ENCODE measurements at regions not wholly inside any gene's neighbourhood (a gene's known extent, or its start where the extent isn't known, plus 50 kb on each side); places are given as distances from the start of the nearest gene placed in this dataset.

DNA sequence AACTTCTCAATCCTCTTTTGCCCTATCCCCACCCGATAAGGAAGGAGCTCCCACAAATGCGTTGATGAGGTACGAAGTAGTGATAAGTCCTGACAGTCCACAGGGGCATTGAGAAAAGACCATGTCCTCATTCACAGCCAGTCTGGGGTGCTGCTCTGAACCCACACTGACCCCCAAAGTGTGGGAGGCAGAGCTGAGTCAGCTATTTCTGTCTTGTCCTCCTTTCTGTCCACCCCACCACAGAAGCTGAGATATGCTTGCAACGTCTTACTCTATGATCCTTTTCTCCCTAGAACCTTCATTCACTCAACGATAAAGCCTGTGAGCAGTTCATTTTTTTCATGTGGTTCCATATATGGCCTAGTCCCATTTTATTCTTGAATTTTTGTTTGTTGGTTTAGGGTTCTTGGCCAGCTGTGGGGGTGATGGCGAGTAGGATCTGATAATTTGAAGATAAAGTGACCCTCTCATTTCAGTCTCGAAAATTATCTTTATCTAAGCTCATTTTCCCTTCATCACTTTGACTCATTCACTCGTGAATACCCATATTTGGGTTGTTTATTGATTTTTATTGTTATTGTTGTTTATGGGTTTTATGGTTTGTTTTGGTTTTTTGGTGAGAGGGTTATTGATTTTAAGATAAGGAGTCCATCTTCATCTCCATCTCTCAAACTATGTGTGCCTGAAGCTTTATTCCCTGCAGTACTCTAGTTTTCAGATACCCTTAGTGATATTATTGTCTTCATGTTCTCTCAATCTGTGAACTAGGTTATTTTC, 58.5 kb upstream of the ZNF366 start:
- intact Hi-C loops (cut with DNase I), result no loop called here
- DNase-seq (ENCODE audit: low spot score), result no peak

GRCh38 chr5:72562717-72563116, 55.5 kb upstream of the ZNF366 start:
- no peak for DNase-seq (ENCODE audit: low spot score)
- intact Hi-C loops (cut with DNase I), result loop anchor here (5.0 kb wide), 1 partner anchor 35 kb away; no protein-coding TSS in a partner anchor

DNA sequence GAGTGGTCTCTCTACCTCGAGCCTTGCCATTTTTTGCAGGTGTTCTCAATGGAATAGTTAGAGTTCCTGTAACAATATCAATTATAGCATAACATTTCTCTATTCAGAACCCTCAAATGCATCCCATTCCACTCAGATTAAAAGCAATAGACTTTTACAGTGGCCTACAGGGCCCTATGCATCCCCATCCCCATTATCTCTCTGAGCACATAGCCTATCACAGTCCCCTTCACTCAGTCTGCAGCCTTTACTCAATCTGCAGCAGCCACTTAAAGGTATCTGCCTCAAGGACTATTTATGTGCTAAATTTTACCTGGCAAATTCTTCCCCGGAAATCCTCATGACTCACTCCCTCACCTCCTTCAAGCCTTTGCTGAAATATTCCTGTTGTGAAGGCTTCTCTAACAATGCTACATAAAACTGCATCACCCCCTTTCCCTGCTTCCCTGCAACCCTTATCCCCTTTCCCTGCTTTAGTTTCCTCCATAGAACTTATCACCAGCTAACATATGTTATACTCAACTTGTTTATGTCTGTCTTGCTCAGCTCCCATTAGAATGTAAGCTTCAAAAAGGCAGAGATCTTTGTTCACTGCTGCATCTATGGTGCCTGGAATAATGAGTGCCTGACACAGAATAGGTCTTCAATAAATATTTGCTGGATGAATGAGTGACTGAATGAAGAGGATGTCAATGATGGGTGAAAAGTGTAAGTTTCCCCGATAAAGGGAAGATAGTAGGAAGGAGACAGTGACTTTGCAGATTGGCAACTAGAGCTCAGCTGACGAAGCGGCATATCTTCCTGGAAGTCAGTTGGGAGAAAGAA, 54.1 kb upstream of the ZNF366 start:
- intact Hi-C loops (cut with DNase I), result loop anchor here (5.0 kb wide), 1 partner anchor 36 kb away; no protein-coding TSS in a partner anchor

DNA sequence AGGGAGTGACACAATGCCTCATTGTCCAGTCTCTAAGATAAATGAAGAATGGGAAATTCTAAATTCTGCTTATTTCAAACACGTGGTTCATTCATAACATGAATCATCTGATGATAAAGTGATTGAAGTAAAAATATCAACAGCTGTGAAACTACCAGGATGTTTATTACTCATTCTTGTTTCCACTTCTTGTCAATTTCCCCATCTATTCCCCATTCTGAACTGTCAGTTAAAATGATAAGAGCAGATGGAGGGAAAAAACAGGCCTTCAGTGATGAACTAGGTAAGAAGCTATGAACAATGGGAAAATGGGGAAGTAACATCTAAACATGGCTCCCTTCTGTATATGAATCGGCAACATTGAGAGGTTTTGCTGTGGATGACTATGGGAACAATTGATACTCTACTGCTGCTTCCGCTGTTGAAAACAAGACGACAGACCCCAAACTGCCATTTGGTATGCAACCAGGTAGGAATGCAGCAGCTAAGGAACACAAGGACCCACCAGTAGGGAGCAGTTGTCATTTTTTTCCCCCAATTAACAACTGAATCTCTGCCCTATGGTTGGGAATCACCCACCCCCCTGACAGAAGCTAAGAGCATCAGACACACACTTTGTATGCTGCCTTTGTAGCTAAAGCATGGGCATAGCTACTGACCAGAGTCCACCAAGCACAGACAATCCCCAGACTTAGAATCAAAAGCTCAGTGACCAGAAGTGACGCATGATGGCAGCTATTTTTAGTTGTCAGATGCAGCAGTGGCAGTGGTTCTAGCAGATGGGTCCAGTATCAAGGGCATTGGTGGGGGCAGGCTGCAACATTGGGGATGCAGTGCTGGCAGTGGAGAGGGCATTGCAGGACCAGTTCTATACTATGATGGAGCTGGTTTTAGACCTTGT, 52.9 kb upstream of the ZNF366 start:
- intact Hi-C loops (cut with DNase I), result loop anchor here (5.0 kb wide), 2 partner anchors 37 to 257 kb away; partner anchors contain the start of gene TNPO1
- DNase-seq (ENCODE audit: low spot score), result no peak

More for the DNA sequence above, 54.1 kb upstream of the ZNF366 start:
- no peak for DNase-seq (ENCODE audit: low spot score)

DNA sequence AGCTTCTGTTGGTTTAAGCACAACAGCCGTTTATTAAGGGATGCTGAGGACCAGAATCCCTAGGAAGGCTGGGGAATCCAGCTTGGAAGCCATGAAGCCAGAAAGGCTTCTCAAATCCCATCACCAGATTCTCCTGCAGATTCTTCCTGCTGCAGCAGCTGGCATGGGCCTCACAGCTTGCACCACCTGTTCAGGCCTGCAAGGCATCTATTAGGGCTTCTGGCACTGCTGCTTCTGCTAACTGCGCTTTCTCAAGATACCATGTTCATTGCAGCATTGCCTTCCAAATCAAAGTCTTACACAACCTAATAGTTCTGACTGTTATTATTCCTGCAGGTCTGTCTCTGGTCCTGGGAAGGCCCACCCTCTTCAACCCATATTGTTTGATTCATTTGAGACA, 51.2 kb upstream of the ZNF366 start:
- intact Hi-C loops (cut with DNase I), result loop anchor here (5.0 kb wide), 1 partner anchor 259 kb away; the partner anchor contains the start of gene TNPO1
- no peak for DNase-seq (ENCODE audit: low spot score)

- no peak for DNase-seq (ENCODE audit: low spot score)
- intact Hi-C loops (cut with DNase I), result loop anchor here (5.0 kb wide), 1 partner anchor 259 kb away; the partner anchor contains the start of gene TNPO1
These were observed 50.8 kb upstream of the ZNF366 start for GRCh38 chr5:72558046-72558336.

- intact Hi-C loops (cut with DNase I), result loop anchor here (5.0 kb wide), 1 partner anchor 260 kb away; the partner anchor contains the start of gene TNPO1
- no peak for DNase-seq (ENCODE audit: low spot score)
These were observed 50.2 kb upstream of the ZNF366 start for GRCh38 chr5:72557167-72558045.
